ENCODE measurements at regions not wholly inside any gene's neighbourhood (a gene's known extent, or its start where the extent isn't known, plus 50 kb on each side); places are given as distances from the start of the nearest gene placed in this dataset.

- H3K9me3 Mint-ChIP-seq: no peaks in the 10 kb centered on the region
- no peaks in the 10 kb centered on the region for H3K36me3 Mint-ChIP-seq (ENCODE audit: low read depth)
- H3K27me3 Mint-ChIP-seq: no peaks in the 10 kb centered on the region
- H3K4me1 Mint-ChIP-seq: no peaks in the 10 kb centered on the region
- no peak overlapping the region for H3K27ac Mint-ChIP-seq
- ATAC-seq (replicated peaks): no peak
- no peak overlapping the region for H3K4me3 Mint-ChIP-seq
Measured at GRCh38 chr2:238502088-238502810, 75.5 kb downstream of the ASB1 start.

GRCh38 chr2:238502956-238503791, 76.4 kb downstream of the ASB1 start:
- no peak for ATAC-seq (replicated peaks)
- Mint-ChIP-seq H3K4me1 (no peaks in the 10 kb centered on the region), H3K4me3 (no peak overlapping the region), H3K9me3 (no peaks in the 10 kb centered on the region), H3K36me3 (ENCODE audit: low read depth) (no peaks in the 10 kb centered on the region), H3K27ac (no peak overlapping the region), H3K27me3 (no peaks in the 10 kb centered on the region)

DNA sequence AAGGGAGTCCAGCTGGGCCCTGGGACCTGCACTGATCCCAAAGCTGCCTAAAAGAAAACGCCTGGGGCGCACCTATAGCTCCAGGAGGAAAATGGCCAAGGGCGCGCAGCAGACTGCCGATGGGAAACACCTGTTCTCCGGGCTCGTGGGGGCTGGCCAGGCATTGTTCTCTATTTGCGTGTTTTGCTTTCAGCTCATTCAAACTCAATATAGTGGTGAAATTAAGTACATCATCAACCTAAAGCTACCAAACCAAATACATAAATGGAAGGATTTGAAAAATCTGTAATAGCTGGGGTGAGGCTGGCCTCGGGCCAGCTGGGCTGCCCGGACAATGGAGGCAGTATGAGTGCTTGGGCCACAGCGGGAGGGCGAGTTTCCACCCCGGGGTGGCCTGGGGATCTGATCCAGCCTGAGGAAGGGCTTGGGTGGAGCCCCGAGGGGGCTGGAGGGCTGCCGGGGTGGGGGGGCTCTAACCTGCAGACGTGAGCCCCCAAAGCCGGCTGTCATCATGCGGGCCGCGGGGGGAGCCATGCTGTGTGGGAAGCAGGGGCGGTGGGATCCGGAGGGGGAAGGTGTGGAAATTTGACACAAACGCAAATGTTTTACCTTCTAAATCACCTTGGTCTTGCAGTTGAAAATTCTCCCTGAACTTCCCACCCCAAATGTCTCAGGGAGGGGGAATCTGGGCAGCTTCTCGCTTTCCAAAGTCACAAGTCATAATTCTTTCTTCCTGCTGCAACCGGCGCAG, 77.6 kb downstream of the ASB1 start:
- H3K9me3 Mint-ChIP-seq: no peaks in the 10 kb centered on the region
- no peaks in the 10 kb centered on the region for H3K4me1 Mint-ChIP-seq
- no peaks in the 10 kb centered on the region for H3K36me3 Mint-ChIP-seq (ENCODE audit: low read depth)
- no peak overlapping the region for H3K4me3 Mint-ChIP-seq
- no peaks in the 10 kb centered on the region for H3K27me3 Mint-ChIP-seq
- H3K27ac Mint-ChIP-seq: no peak overlapping the region
- ATAC-seq (replicated peaks): no peak

DNA sequence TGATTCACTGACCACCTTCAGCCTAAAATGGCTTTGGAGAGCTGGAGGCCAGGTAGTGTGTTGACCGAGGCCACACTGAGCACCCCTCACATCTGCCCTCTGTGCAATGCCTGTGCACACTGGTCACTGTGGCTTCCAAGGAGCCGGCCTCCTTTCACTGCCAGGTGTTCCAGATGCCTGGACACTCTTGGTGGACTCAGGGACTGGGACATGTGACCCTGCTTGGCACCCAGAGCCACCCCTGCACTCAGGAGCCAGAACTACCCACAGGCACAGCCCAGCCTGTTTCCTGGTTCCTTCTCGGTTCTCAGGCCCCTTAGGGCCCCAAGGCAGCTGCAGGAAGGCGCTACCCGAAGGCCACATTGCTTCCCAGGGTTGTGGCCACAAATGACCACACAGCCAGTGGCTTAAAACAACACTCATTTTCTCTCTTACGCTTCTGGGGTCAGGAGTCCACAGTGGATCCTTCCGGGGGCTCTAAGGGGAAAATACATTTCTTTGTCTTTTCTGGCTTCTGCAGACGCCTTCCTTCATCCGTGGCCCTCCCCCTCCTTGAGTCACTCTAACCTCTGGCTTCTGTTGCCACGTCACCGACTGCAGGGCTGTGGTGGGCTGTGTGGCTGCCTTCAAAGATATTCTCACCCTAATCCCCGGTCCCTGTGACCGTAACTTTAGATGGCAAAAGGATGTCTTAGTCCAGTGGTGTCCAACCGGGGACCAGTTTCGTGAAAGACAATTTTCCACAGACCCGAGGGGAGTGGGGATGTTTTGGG, 78.6 kb downstream of the ASB1 start:
- Mint-ChIP-seq H3K9me3 (no peaks in the 10 kb centered on the region), H3K4me1 (no peaks in the 10 kb centered on the region), H3K27me3 (no peaks in the 10 kb centered on the region), H3K27ac (no peak overlapping the region), H3K36me3 (ENCODE audit: low read depth) (no peaks in the 10 kb centered on the region), H3K4me3 (no peak overlapping the region)
- ATAC-seq (replicated peaks): no peak

- no peak overlapping the region for H3K27ac Mint-ChIP-seq
- no peak for ATAC-seq (replicated peaks)
- no peaks in the 10 kb centered on the region for H3K9me3 Mint-ChIP-seq
- no peaks in the 10 kb centered on the region for H3K27me3 Mint-ChIP-seq
- no peaks in the 10 kb centered on the region for H3K36me3 Mint-ChIP-seq (ENCODE audit: low read depth)
- no peak overlapping the region for H3K4me3 Mint-ChIP-seq
- no peaks in the 10 kb centered on the region for H3K4me1 Mint-ChIP-seq
Measured at GRCh38 chr2:238505892-238506280, 79.2 kb downstream of the ASB1 start.

DNA sequence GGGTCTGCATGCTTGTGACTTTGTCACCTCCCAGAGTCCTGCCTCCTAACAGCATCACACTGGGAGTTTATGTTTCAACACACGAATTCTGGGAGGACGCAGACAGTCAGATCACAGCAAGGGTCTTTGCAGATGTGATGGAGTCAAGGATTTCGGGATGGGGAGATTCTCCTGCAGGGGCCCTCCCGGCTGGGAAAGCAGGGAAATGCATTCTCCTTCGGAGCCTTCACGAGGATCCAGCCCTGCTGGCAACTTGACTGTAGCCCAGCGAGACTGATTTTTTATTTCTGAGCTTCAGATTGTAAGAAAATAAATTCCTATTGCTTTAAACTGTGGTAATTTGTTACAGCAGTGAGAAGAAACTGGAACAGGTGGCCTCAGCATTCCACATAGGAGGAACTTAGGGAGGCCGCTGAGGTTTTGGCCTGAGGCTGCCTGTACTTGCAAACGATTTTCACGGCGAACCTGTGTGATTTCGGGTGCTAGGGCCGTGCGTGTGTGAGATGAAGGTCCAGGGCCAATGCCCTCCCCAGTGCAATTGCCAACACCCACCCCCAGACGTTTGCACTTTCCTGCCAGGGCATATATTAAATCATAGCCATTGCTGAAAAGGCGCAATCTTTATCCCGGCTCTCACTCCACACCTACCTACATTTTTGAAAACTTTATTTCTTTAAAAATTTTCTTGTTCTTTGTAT, 79.8 kb downstream of the ASB1 start:
- Mint-ChIP-seq H3K27me3 (no peaks in the 10 kb centered on the region), H3K36me3 (ENCODE audit: low read depth) (no peaks in the 10 kb centered on the region), H3K4me1 (no peaks in the 10 kb centered on the region), H3K27ac (no peak overlapping the region), H3K9me3 (no peaks in the 10 kb centered on the region), H3K4me3 (no peak overlapping the region)
- ATAC-seq (replicated peaks): no peak

GRCh38 chr2:238507836-238508235, 81.1 kb downstream of the ASB1 start:
- Mint-ChIP-seq H3K4me3 (no peak overlapping the region), H3K36me3 (ENCODE audit: low read depth) (no peaks in the 10 kb centered on the region), H3K27me3 (no peaks in the 10 kb centered on the region), H3K27ac (no peak overlapping the region), H3K9me3 (no peaks in the 10 kb centered on the region), H3K4me1 (no peaks in the 10 kb centered on the region)
- no peak for ATAC-seq (replicated peaks)

GRCh38 chr2:238509151-238509835, 82.6 kb downstream of the ASB1 start:
- Mint-ChIP-seq H3K4me3 (no peak overlapping the region), H3K9me3 (no peaks in the 10 kb centered on the region), H3K36me3 (ENCODE audit: low read depth) (no peaks in the 10 kb centered on the region), H3K4me1 (no peaks in the 10 kb centered on the region), H3K27ac (no peak overlapping the region), H3K27me3 (no peaks in the 10 kb centered on the region)
- ATAC-seq (replicated peaks): no peak

DNA sequence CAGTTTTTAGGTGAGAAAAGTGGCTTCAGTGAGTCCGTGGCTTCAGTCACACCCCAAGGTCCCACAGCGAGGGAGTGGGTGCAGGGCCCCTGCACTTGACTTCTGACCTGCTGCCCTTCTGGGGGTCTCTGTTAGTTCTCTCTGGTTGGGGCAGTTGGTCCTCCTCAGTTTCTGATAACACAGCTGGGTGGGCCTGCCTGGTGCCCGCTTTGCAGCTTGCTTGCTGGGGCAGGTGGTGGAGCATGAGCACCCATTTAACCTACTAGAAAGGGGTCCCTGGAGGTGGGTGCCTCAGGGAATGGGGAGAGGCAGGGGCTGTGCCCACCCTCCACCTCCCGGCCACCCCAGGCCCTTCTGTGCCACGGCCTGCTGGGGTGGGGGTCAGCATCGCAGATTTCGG, 83.2 kb downstream of the ASB1 start:
- no peak for ATAC-seq (replicated peaks)
- Mint-ChIP-seq H3K27me3 (no peaks in the 10 kb centered on the region), H3K4me1 (no peaks in the 10 kb centered on the region), H3K36me3 (ENCODE audit: low read depth) (no peaks in the 10 kb centered on the region), H3K27ac (no peak overlapping the region), H3K4me3 (no peak overlapping the region), H3K9me3 (no peaks in the 10 kb centered on the region)

DNA sequence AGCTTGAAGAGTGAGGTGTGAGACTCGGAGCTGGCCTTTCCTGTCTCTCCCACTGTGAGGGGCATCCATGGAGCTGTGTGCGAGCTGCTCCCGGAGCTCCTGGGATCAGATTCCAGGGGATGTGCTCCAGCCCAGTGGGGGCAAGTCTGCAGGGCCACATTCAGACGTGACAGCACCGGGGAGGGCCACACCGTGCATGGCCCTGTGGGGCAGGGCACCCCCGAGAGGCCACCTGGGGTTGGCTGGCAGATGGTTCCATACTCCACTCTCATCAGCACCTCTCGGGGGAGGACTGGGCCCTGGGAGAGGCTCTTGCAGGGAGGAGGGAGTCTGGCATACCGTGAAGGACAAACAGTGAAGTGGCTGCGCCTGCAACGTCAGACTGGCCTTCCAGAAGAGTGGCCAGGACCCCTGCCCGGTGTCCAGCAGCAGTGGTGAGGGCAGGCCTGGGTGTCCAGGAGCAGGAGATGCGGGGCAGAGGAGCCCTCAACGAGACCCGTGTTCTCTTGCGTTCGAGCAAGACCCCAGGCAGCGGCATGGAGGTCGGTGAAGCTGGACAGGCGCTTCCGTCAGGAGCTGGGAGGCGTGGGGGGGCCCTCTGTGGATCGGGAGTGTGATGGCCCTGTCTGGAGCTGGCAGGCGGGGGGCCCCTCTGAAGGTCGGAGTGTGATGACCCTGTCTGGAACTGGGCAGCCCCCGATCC, 84.3 kb downstream of the ASB1 start:
- H3K27ac Mint-ChIP-seq: no peak overlapping the region
- no peak for ATAC-seq (replicated peaks)
- no peaks in the 10 kb centered on the region for H3K27me3 Mint-ChIP-seq
- H3K4me1 Mint-ChIP-seq: no peaks in the 10 kb centered on the region
- no peak overlapping the region for H3K4me3 Mint-ChIP-seq
- H3K9me3 Mint-ChIP-seq: peaks cover 2% of the 10 kb centered on the region
- H3K36me3 Mint-ChIP-seq (ENCODE audit: low read depth): no peaks in the 10 kb centered on the region

DNA sequence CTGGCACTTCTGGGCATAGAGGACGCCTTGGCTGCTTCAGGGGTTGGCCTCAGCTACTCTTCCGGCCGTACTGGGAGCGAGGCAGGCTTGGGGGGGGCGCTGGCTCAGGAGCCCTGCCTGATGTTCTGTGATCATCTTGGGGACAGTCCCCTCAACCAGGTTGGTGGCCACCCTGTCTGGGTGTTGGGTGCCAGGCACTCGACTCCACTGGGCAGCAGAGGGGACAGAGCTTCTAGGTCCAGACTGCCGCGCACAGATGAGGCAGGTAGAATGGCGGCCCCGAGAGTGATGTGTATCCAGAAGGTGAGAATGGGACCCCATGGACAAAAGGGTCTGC, 84.9 kb downstream of the ASB1 start:
- Mint-ChIP-seq H3K36me3 (ENCODE audit: low read depth) (no peaks in the 10 kb centered on the region), H3K9me3 (peaks cover 6% of the 10 kb centered on the region), H3K27ac (no peak overlapping the region), H3K4me1 (no peaks in the 10 kb centered on the region), H3K27me3 (no peaks in the 10 kb centered on the region), H3K4me3 (no peak overlapping the region)
- ATAC-seq (replicated peaks): no peak

DNA sequence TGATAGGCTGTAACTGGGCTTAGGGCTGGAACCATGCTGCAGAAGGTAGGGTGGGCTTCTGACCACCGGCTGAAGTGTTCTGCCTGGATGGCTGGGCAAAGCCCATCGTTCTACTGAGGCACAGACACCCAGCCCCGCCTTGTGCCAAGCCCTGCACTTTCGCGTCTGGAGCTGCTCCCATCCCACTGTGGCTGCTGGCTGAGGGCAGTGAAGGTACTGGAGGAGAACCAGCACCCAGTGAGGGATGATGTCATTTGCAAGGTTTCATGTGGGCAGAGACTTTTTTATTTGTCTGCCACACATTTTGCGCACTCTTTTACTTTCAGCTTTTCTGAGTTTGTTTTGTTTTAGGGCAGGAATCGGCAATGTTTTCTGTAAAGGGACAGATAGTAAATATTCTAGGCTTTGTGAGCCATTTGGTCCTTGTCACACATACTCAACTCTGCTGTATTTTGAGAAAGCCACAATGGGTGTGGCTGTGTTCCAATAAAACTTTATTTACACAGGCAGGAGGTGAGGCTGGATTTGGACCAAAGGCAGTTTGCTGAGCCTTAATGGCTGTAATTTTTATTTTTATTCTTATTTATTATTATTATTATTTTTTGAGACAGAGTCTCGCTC, 85.6 kb downstream of the ASB1 start:
- Mint-ChIP-seq H3K36me3 (ENCODE audit: low read depth) (no peaks in the 10 kb centered on the region), H3K27me3 (no peaks in the 10 kb centered on the region), H3K27ac (no peak overlapping the region), H3K4me1 (no peaks in the 10 kb centered on the region), H3K4me3 (no peak overlapping the region), H3K9me3 (peaks cover 8% of the 10 kb centered on the region)
- ATAC-seq (replicated peaks): no peak

- no peak for ATAC-seq (replicated peaks)
- Mint-ChIP-seq H3K27ac (no peak overlapping the region), H3K4me1 (no peaks in the 10 kb centered on the region), H3K27me3 (no peaks in the 10 kb centered on the region), H3K9me3 (peaks cover 8% of the 10 kb centered on the region), H3K36me3 (ENCODE audit: low read depth) (no peaks in the 10 kb centered on the region), H3K4me3 (no peak overlapping the region)
Measured at GRCh38 chr2:238513346-238513745, 86.6 kb downstream of the ASB1 start.

Data from activated T-helper 17 cell treated with anti-CD3 and anti-CD28 coated beads, Interleukin-2, amount 50 U/mL, for 72 hours (primary cell).